Left lung (tissue), 4 donors: ENCODE measurements at regions not wholly inside any gene's neighbourhood (a gene's known extent, or its start where the extent isn't known, plus 50 kb on each side); places are given as distances from the start of the nearest gene placed in this dataset.
A peak's percentile ranks its signal among the peaks of the same experiment; 100 is the strongest.

ENCODE experiments used
- ATAC-seq: fragments of 200-7000 bp; cut with Tn5 transposase; one replicate; pipeline ENCODE4 v1.9.1; 2020; ENCODE audit warnings: moderate library complexity
- DNase-seq, 4 donors: peaks; one replicate each; pipeline ENCODE4 v3.0.0-alpha.2; 2013 to 2020
- H3K27ac ChIP-seq, 2 donors: fragments of 200-600 bp; sonication (generic) in 1 of 2; one replicate each; pipeline versions ENCODE4 v1.5.0 to v1.8.0; 2020 to 2021
- H3K27me3 ChIP-seq, 2 donors: fragments of 200-600 bp; sonication (generic) in 1 of 2; one replicate each; pipeline versions ENCODE4 v1.5.0 to v1.8.0; 2020 to 2021
- H3K36me3 ChIP-seq, 2 donors: fragments of 200-600 bp; sonication (generic) in 1 of 2; one replicate each; pipeline versions ENCODE4 v1.5.0 to v1.8.0; 2020 to 2021
- H3K4me1 ChIP-seq, 2 donors: fragments of 200-600 bp; one replicate each; pipeline ENCODE4 v1.8.0; 2021
- H3K4me3 ChIP-seq, 2 donors: fragments of 200-600 bp; sonication (generic) in 1 of 2; one replicate each; pipeline versions ENCODE4 v1.5.0 to v1.8.0; 2020 to 2021; ENCODE audit warnings: mild to moderate bottlenecking in 1 of 2
- H3K9me3 ChIP-seq, 2 donors: fragments of 200-600 bp; sonication (generic) in 1 of 2; one replicate each; pipeline versions ENCODE4 v1.5.0 to v1.8.0; 2020 to 2021
- CTCF ChIP-seq, 2 donors: fragments of 200-600 bp; sonication (generic) in 1 of 2; IDR thresholded peaks; one replicate each; pipeline versions ENCODE4 v1.5.0 to v1.8.0; 2021; ENCODE audit warnings: antibody characterized with exemption in 2 of 2
- intact Hi-C, 2 donors: fragments of 100-400 bp; cut with DNase I; formaldehyde crosslinking; loops; one replicate each; pipeline versions ENCODE4 v1.11.2 to v1.14.2; 2022
- donor health status: DM: no; HTN: yes; CAD: no.
- donor health status: DM: no; HTN: no; CAD: no.

- H3K27me3 ChIP-seq = no peaks in the 10 kb centered on the region
- ATAC-seq (no peak), DNase-seq (no peak)
- H3K9me3 ChIP-seq = no peaks in the 10 kb centered on the region
- no peak for TF ChIP-seq CTCF (IDR thresholded peaks at IDR 0.05)
- intact Hi-C loops = no loop called here
- no peaks in the 10 kb centered on the region for H3K36me3 ChIP-seq
- H3K4me3 ChIP-seq = no peak overlapping the region
- H3K4me1 ChIP-seq = no peaks in the 10 kb centered on the region
- H3K27ac ChIP-seq = no peak overlapping the region
These were observed 987.2 kb upstream of the CELF4 start for GRCh38 chr18:38552732-38553321.

GRCh38 chr18:38551881-38552280 is 986.3 kb upstream of the CELF4 start:
- H3K27ac ChIP-seq = no peak overlapping the region
- DNase-seq (no peak), ATAC-seq (no peak)
- TF ChIP-seq CTCF (IDR thresholded peaks at IDR 0.05) = no peak
- no peak overlapping the region for H3K4me3 ChIP-seq
- H3K4me1 ChIP-seq = no peaks in the 10 kb centered on the region
- intact Hi-C loops = no loop called here
- no peaks in the 10 kb centered on the region for H3K36me3 ChIP-seq
- H3K9me3 ChIP-seq = no peaks in the 10 kb centered on the region
- H3K27me3 ChIP-seq = no peaks in the 10 kb centered on the region

GRCh38 chr18:38545071-38545470 is 979.5 kb upstream of the CELF4 start:
- no peaks in the 10 kb centered on the region for H3K9me3 ChIP-seq
- ATAC-seq (peak; percentile 30), DNase-seq (no peak)
- TF ChIP-seq CTCF (IDR thresholded peaks at IDR 0.05) = no peak
- intact Hi-C loops = no loop called here
- no peaks in the 10 kb centered on the region for H3K27me3 ChIP-seq
- H3K4me1 ChIP-seq = no peaks in the 10 kb centered on the region
- no peak overlapping the region for H3K27ac ChIP-seq
- H3K36me3 ChIP-seq = no peaks in the 10 kb centered on the region
- H3K4me3 ChIP-seq = no peak overlapping the region

GRCh38 chr18:38539856-38540255 is 974.3 kb upstream of the CELF4 start:
- H3K9me3 ChIP-seq = peaks cover 4 to 9% of the 10 kb centered on the region in 2 donors
- H3K4me1 ChIP-seq = no peaks in the 10 kb centered on the region
- no peaks in the 10 kb centered on the region for H3K36me3 ChIP-seq
- intact Hi-C loops = no loop called here
- no peak for ATAC-seq
- DNase-seq = no peak
- no peaks in the 10 kb centered on the region for H3K27me3 ChIP-seq
- no peak overlapping the region for H3K4me3 ChIP-seq
- no peak overlapping the region for H3K27ac ChIP-seq
- TF ChIP-seq CTCF (IDR thresholded peaks at IDR 0.05) = no peak

GRCh38 chr18:38539371-38539770 is 973.8 kb upstream of the CELF4 start:
- no peaks in the 10 kb centered on the region for H3K27me3 ChIP-seq
- H3K36me3 ChIP-seq = no peaks in the 10 kb centered on the region
- intact Hi-C loops = no loop called here
- ATAC-seq (no peak), DNase-seq (no peak)
- H3K4me1 ChIP-seq = no peaks in the 10 kb centered on the region
- peaks cover 4 to 14% of the 10 kb centered on the region in 2 donors for H3K9me3 ChIP-seq
- no peak overlapping the region for H3K27ac ChIP-seq
- no peak overlapping the region for H3K4me3 ChIP-seq
- TF ChIP-seq CTCF (IDR thresholded peaks at IDR 0.05) = no peak
